Stomach (tissue), 8 donors: ENCODE measurements at regions not wholly inside any gene's neighbourhood (a gene's known extent, or its start where the extent isn't known, plus 50 kb on each side); places are given as distances from the start of the nearest gene placed in this dataset.

ENCODE experiments used
- DNase-seq, 2 donors: peaks; one replicate each; pipeline versions ENCODE4 v3.0.0 to v3.0.0-alpha.2; 2013 to 2019
- H3K27ac ChIP-seq, 5 donors: fragments of 200-600 bp in 4 of 5; sonication (generic) in 4 of 5; one replicate each; pipeline ENCODE4 v1.5.1; 2013 to 2019; ENCODE audit warnings: mild to moderate bottlenecking in 1 of 5, moderate library complexity in 1 of 5
- H3K27me3 ChIP-seq, 3 donors: fragments of 200-600 bp; sonication (generic); one replicate each; pipeline ENCODE4 v1.5.1; 2017 to 2019; ENCODE audit warnings: mixed run types in 1 of 3
- H3K36me3 ChIP-seq, 4 donors: fragments of 200-600 bp; sonication (generic); 1 replicate in 3 of 4; 2 replicates in 1 of 4; pipeline ENCODE4 v1.5.1; 2016 to 2019
- H3K4me1 ChIP-seq, 4 donors: fragments of 200-600 bp; sonication (generic); one replicate each; pipeline ENCODE4 v1.5.1; 2016 to 2019
- H3K4me3 ChIP-seq, 4 donors: fragments of 200-600 bp; sonication (generic) in 3 of 4; one replicate each; pipeline ENCODE4 v1.5.1; 2016 to 2019; ENCODE audit warnings: mild to moderate bottlenecking in 1 of 4
- H3K9me3 ChIP-seq, 4 donors: fragments of 200-600 bp; sonication (generic); one replicate each; pipeline ENCODE4 v1.5.1; 2016 to 2019
- CTCF ChIP-seq, 7 experiments: fragments of 450-650 bp in 4 of 7; fragments of 200-600 bp in 3 of 7; sonication (generic) in 3 of 7; IDR thresholded peaks; one replicate each; pipeline ENCODE4 v1.5.1; 2016 to 2019; ENCODE audit warnings: antibody characterized with exemption in 7 of 7, control low read depth in 2 of 7, mild to moderate bottlenecking in 1 of 7
- EP300 ChIP-seq: sonication (generic); formaldehyde crosslinking; IDR thresholded peaks from one replicate; pipeline ENCODE4 v1.6.1; 2017; ENCODE audit warnings: antibody characterized with exemption
- POLR2A ChIP-seq, 4 donors: fragments of 450-650 bp; IDR thresholded peaks; one replicate each; pipeline ENCODE4 v1.6.1; 2016; ENCODE audit warnings: antibody characterized with exemption in 4 of 4, control low read depth in 2 of 4, mild to moderate bottlenecking in 1 of 4, moderate library complexity in 1 of 4
- POLR2AphosphoS5 ChIP-seq, 3 donors: sonication (generic); formaldehyde crosslinking; IDR thresholded peaks; one replicate each; pipeline ENCODE4 v1.6.1; 2016; ENCODE audit warnings: antibody characterized with exemption in 3 of 3
- WGBS, 5 donors: extraction: QIAGEN DNeasy Blood & Tissue Kit in 3 of 5; methylation state at CpG; one replicate each; pipeline versions ENCODE4 v1.1.5 to v1.1.7; 2013 to 2018; 5-methylcytosine and 5-hydroxymethylcytosine counted together
- intact Hi-C: fragments of 100-400 bp; cut with DNase I; formaldehyde crosslinking; loops from one replicate; pipeline ENCODE4 v1.15.1; 2023; ENCODE audit warnings: low total_unique reads
- donor health status: healthy with polysubstance abuse.
- donor health status: Bipolar disorder and iron deficiency.
- donor health status: healthy.

DNA sequence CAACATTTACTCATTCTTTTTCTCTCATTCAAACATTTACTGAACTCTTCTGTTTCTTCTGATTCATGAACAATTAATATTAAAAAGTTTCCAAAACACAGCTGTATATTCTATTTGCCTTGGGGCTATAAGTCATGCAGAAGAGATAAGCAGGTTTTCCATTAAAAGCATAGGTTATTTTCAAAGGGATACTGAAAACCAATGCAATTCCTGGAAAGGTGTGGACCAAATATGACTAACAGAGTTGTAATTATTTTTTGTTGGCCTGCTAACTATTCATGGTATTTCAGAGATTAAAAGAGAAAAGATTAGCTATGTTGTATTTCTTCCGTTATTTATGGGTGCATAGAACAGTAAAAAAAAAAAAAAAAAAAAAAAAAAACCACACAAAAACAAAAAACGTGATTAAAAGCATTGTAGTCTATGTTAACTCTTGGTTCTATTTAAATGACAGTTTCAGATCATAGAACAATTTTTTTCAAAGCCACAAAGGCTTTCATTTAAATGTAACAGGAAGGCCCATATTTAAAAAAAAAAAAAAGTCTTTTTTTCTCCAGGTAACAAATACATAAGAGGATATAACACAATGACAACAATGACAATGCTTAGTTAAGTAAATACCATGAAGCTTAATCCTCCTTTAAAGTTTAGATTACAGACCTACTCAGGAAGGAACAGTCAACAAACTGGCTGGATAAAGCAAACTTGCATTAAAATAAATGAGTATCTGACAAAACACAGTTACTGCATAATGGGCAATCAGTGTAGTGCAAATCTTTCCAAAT lies 1042.9 kb downstream of the GATA3 start:
- Histone ChIP-seq H3K9me3 (no peaks in the 10 kb centered on the region), H3K36me3 (no peaks in the 10 kb centered on the region), H3K4me3 (no peak overlapping the region), H3K27me3 (no peaks in the 10 kb centered on the region), H3K4me1 (no peaks in the 10 kb centered on the region), H3K27ac (no peak overlapping the region)
- TF ChIP-seq EP300, result no peak
- no peak for TF ChIP-seq POLR2A (IDR thresholded peaks at IDR 0.05)
- TF ChIP-seq CTCF (IDR thresholded peaks at IDR 0.05), result no peak
- no peak for TF ChIP-seq POLR2AphosphoS5 (IDR thresholded peaks at IDR 0.05)
- intact Hi-C loops, result no loop called here
- no peak for DNase-seq
- WGBS, 5 donors, result 21 to 36% (median 22%) methylated on average over 2 of the region's 2 CpGs

DNA sequence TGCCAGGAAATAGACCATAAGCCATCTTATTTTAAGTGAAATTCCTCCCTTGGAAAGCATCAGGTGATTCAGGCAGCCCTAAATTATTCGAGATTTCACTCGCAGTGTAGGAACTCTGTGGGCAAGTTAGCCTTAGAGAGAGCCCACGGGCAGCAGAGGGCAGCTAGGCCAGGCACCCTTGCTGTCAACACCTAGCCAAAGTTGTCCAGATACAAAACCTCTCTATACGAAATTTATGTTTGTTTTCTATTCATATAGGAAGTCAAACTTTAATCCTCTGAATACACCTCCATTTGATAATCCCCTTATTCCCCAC lies 1043.5 kb downstream of the GATA3 start:
- H3K4me3 ChIP-seq, result no peak overlapping the region
- no peak for TF ChIP-seq POLR2A (IDR thresholded peaks at IDR 0.05)
- no peak for TF ChIP-seq CTCF (IDR thresholded peaks at IDR 0.05)
- TF ChIP-seq EP300, result no peak
- no peak for TF ChIP-seq POLR2AphosphoS5 (IDR thresholded peaks at IDR 0.05)
- H3K4me1 ChIP-seq, result no peaks in the 10 kb centered on the region
- WGBS, 5 donors, result 29 to 60% (median 43%) methylated on average over 4 of the region's 4 CpGs
- no peak overlapping the region for H3K27ac ChIP-seq
- no peak for DNase-seq
- H3K27me3 ChIP-seq, result no peaks in the 10 kb centered on the region
- no peaks in the 10 kb centered on the region for H3K9me3 ChIP-seq
- intact Hi-C loops, result no loop called here
- H3K36me3 ChIP-seq, result no peaks in the 10 kb centered on the region

GRCh38 chr10:9102026-9102425 lies 1047.5 kb downstream of the GATA3 start:
- intact Hi-C loops, result no loop called here
- H3K36me3 ChIP-seq, result no peaks in the 10 kb centered on the region
- H3K27ac ChIP-seq, result no peak overlapping the region
- H3K4me1 ChIP-seq, result no peaks in the 10 kb centered on the region
- TF ChIP-seq POLR2AphosphoS5 (IDR thresholded peaks at IDR 0.05) (no peak), CTCF (IDR thresholded peaks at IDR 0.05) (no peak), POLR2A (IDR thresholded peaks at IDR 0.05) (no peak), EP300 (no peak)
- no peak for DNase-seq
- no peak overlapping the region for H3K4me3 ChIP-seq
- no peaks in the 10 kb centered on the region for H3K9me3 ChIP-seq
- 61 to 75% (median 68%) methylated on average over 4 of the region's 4 CpGs for WGBS, 5 donors
- no peaks in the 10 kb centered on the region for H3K27me3 ChIP-seq

DNA sequence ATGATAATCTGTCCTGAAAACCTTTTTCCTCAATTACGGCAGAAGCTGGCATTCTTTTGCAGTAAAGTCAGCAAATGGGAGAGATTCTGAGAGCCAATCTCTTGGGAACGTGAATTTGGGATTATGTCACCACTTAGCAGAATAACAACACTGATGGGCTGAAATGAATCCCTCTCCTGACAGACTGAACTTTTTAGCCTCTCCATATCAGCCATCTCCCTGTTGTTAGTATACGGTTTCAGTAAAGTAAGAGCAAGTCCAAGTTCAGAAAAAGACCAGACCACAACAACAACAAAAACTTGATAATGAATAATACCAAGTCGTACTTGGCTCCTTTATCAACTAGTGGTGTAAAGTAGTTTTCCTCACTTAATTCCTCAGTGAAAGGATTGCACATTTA lies 1048.8 kb downstream of the GATA3 start:
- no peak for TF ChIP-seq CTCF (IDR thresholded peaks at IDR 0.05)
- TF ChIP-seq EP300, result no peak
- no peak for TF ChIP-seq POLR2AphosphoS5 (IDR thresholded peaks at IDR 0.05)
- no peak for TF ChIP-seq POLR2A (IDR thresholded peaks at IDR 0.05)
- Histone ChIP-seq H3K27ac (no peak overlapping the region), H3K4me1 (no peaks in the 10 kb centered on the region), H3K36me3 (no peaks in the 10 kb centered on the region), H3K9me3 (no peaks in the 10 kb centered on the region), H3K27me3 (no peaks in the 10 kb centered on the region), H3K4me3 (no peak overlapping the region)
- intact Hi-C loops, result no loop called here
- 47 to 52% (median 50%) methylated on average over 4 of the region's 4 CpGs for WGBS, 5 donors
- DNase-seq, result no peak
